WTC11 (cell line): ENCODE measurements at regions not wholly inside any gene's neighbourhood (a gene's known extent, or its start where the extent isn't known, plus 50 kb on each side); places are given as distances from the start of the nearest gene placed in this dataset.

ENCODE experiments used
- ATAC-seq: fragments of 200-7000 bp; cut with Tn5 transposase; 2 replicates; pipeline ENCODE4 v1.10.0; 2021; ENCODE audit warnings: mild to moderate bottlenecking, moderate library complexity
- CTCF ChIA-PET: fragments of 300-600 bp; sonication (Branson Sonifier 250); formaldehyde crosslinking; loops from one replicate; lab custom pipeline; 2021; ENCODE audit warnings: antibody characterized with exemption; lab: Charles Lee
- POLR2A ChIA-PET: fragments of 350-600 bp; sonication (Branson Sonifier 250); formaldehyde crosslinking; loops from one replicate; lab custom pipeline; 2021; ENCODE audit warnings: antibody characterized with exemption; lab: Charles Lee
- DNase-seq: peaks from one replicate; pipeline ENCODE4 v3.0.0; 2021; ENCODE audit warnings: low spot score
- H3K27ac Mint-ChIP-seq: 2 replicates; pipeline ENCODE4 v1.8.0; 2021; ENCODE audit warnings: mixed read lengths
- H3K27me3 Mint-ChIP-seq: 2 replicates; pipeline ENCODE4 v1.8.0; 2021; ENCODE audit warnings: low read depth, mild to moderate bottlenecking, moderate library complexity, mixed read lengths
- H3K36me3 Mint-ChIP-seq: 2 replicates; pipeline ENCODE4 v1.8.0; 2021; ENCODE audit warnings: mixed read lengths
- H3K4me1 Mint-ChIP-seq: 2 replicates; pipeline ENCODE4 v1.8.0; 2022; ENCODE audit warnings: mixed read lengths
- H3K4me3 Mint-ChIP-seq: 2 replicates; pipeline ENCODE4 v1.8.0; 2021; ENCODE audit warnings: mild to moderate bottlenecking, moderate library complexity, mixed read lengths
- H3K9me3 Mint-ChIP-seq: 2 replicates; pipeline ENCODE4 v1.8.0; 2021; ENCODE audit warnings: mixed read lengths
- ATF6 ChIP-seq: sonication (generic); formaldehyde crosslinking; IDR thresholded peaks from 2 replicates; pipeline ENCODE4 v1.8.1; 2023; ENCODE audit warnings: mild to moderate bottlenecking, missing genetic modification reagents
- E2F5 ChIP-seq: sonication (generic); formaldehyde crosslinking; IDR thresholded peaks from 2 replicates; pipeline ENCODE4 v1.8.1; 2022; ENCODE audit warnings: mild to moderate bottlenecking, moderate library complexity, missing genetic modification reagents
- FOXK1 ChIP-seq: sonication (generic); formaldehyde crosslinking; IDR thresholded peaks from 2 replicates; pipeline ENCODE4 v1.8.0; 2022; ENCODE audit warnings: mild to moderate bottlenecking, moderate library complexity, missing genetic modification reagents
- MXD4 ChIP-seq: fragments of 250-450 bp; sonication (Bioruptor Pico); IDR thresholded peaks from 2 replicates; pipeline ENCODE4 v1.8.0; 2021; ENCODE audit warnings: mild to moderate bottlenecking, moderate library complexity, borderline replicate concordance
- NFATC4 ChIP-seq: fragments of 250-450 bp; sonication (Bioruptor Pico); IDR thresholded peaks from 2 replicates; pipeline ENCODE4 v1.9.0; 2021; ENCODE audit warnings: mild to moderate bottlenecking
- NFYB ChIP-seq: sonication (generic); formaldehyde crosslinking; conservative IDR thresholded peaks from 2 replicates; pipeline ENCODE4 v1.8.0; 2022; ENCODE audit warnings: low read depth, missing genetic modification reagents
- NR3C1 ChIP-seq: sonication (generic); formaldehyde crosslinking; conservative IDR thresholded peaks from 2 replicates; pipeline ENCODE4 v1.8.1; 2023; ENCODE audit warnings: low read depth, mild to moderate bottlenecking, missing genetic modification reagents
- PRDM15 ChIP-seq: sonication (generic); formaldehyde crosslinking; IDR thresholded peaks from 2 replicates; pipeline ENCODE4 v1.8.0; 2022; ENCODE audit warnings: missing genetic modification reagents
- RORB ChIP-seq: fragments of 250-450 bp; sonication (Bioruptor Pico); IDR thresholded peaks from 2 replicates; pipeline ENCODE4 v1.9.0; 2021; ENCODE audit warnings: mild to moderate bottlenecking
- SMAD3 ChIP-seq: sonication (generic); formaldehyde crosslinking; IDR thresholded peaks from 2 replicates; pipeline ENCODE4 v1.8.0; 2022; ENCODE audit warnings: missing genetic modification reagents, mild to moderate bottlenecking, borderline replicate concordance
- TCF7 ChIP-seq: sonication (generic); formaldehyde crosslinking; IDR thresholded peaks from 2 replicates; pipeline ENCODE4 v1.8.0; 2022; ENCODE audit warnings: mild to moderate bottlenecking, low read depth, missing genetic modification reagents, moderate library complexity
- ZNF263 ChIP-seq: sonication (generic); formaldehyde crosslinking; IDR thresholded peaks from 2 replicates; pipeline ENCODE4 v1.8.1; 2022; ENCODE audit warnings: low read depth, mild to moderate bottlenecking, moderate library complexity, missing genetic modification reagents
- ZNF416 ChIP-seq: fragments of 250-450 bp; sonication (Bioruptor Pico); IDR thresholded peaks from 2 replicates; pipeline ENCODE4 v1.9.0; 2021; ENCODE audit warnings: mild to moderate bottlenecking, inconsistent platforms
- ZNF423 ChIP-seq: fragments of 250-450 bp; sonication (Bioruptor Pico); IDR thresholded peaks from 2 replicates; pipeline ENCODE4 v2.1.2; 2022; ENCODE audit warnings: mild to moderate bottlenecking, moderate library complexity
- ZNF512 ChIP-seq: sonication (generic); formaldehyde crosslinking; IDR thresholded peaks from 2 replicates; pipeline ENCODE4 v1.8.1; 2022; ENCODE audit warnings: missing genetic modification reagents, borderline replicate concordance

- H3K4me3 Mint-ChIP-seq = no peak overlapping the region
- no peak for TF ChIP-seq SMAD3
- TF ChIP-seq E2F5 (CRISPR knock-in tag) = no peak
- TF ChIP-seq NFYB = no peak
- TF ChIP-seq ZNF263 (CRISPR knock-in tag) = no peak
- no peak for TF ChIP-seq NFATC4 (CRISPR knock-in tag)
- no peak for TF ChIP-seq ZNF512
- TF ChIP-seq ZNF416 (CRISPR knock-in tag) = no peak
- TF ChIP-seq RORB = no peak
- TF ChIP-seq, all 79 proteins: peak for 0
- POLR2A ChIA-PET = no interaction called here
- CTCF ChIA-PET = no interaction called here
- H3K9me3 Mint-ChIP-seq = peaks cover 32% of the 10 kb centered on the region
- H3K36me3 Mint-ChIP-seq = peaks cover 15% of the 10 kb centered on the region
- H3K4me1 Mint-ChIP-seq = peaks cover 18% of the 10 kb centered on the region
- ATAC-seq = no peak
- no peaks in the 10 kb centered on the region; the same call in 1 of the 2 replicates for H3K27me3 Mint-ChIP-seq
- no peak for DNase-seq
- H3K27ac Mint-ChIP-seq = no peak overlapping the region; the same call in 1 of the 2 replicates
Measured at GRCh38 chr7:68697796-68698280, 900.4 kb upstream of the AUTS2 start.

GRCh38 chr7:68699090-68699711 lies 899.1 kb upstream of the AUTS2 start:
- Mint-ChIP-seq H3K36me3 (peaks cover 8% of the 10 kb centered on the region; the same call in 1 of the 2 replicates), H3K9me3 (peaks cover 30% of the 10 kb centered on the region), H3K4me3 (no peak overlapping the region), H3K4me1 (peaks cover 18% of the 10 kb centered on the region), H3K27me3 (no peaks in the 10 kb centered on the region; the same call in 1 of the 2 replicates), H3K27ac (no peak overlapping the region)
- ATAC-seq = no peak
- ChIA-PET CTCF (no interaction called here), POLR2A (interaction anchor here (0.5 to 0.7 kb wide), 2 partner anchors 18 to 87 kb away, joined by 4 to 16 read pairs; no protein-coding TSS in a partner anchor)
- DNase-seq = no peak
- TF ChIP-seq MXD4 (CRISPR knock-in tag) (no peak), PRDM15 (CRISPR knock-in tag) (no peak), FOXK1 (CRISPR knock-in tag) (no peak), TCF7 (CRISPR knock-in tag) (no peak), ATF6 (CRISPR knock-in tag) (no peak), ZNF423 (no peak), NR3C1 (CRISPR knock-in tag) (no peak)
